HCT116 (cell line): ENCODE measurements at regions not wholly inside any gene's neighbourhood (a gene's known extent, or its start where the extent isn't known, plus 50 kb on each side); places are given as distances from the start of the nearest gene placed in this dataset.

ENCODE experiments used
- ATAC-seq: fragments of 200-7000 bp; cut with Tn5 transposase; 2 replicates; pipeline ENCODE4 v1.9.1; 2020; ENCODE audit warnings: mild to moderate bottlenecking, moderate library complexity
- BruUV-seq: library from RNA; stranded (reverse); fragments of 400-500 nt; replicated peaks from 2 replicates; lab custom pipeline; 2021; lab: Mats Ljungman, UMichigan
- CTCF ChIA-PET: fragments of 300-600 bp; sonication (Branson Sonifier 250); formaldehyde crosslinking; loops from one replicate; lab custom pipeline; 2021; ENCODE audit warnings: antibody characterized with exemption; lab: Charles Lee
- POLR2A ChIA-PET: fragments of 300-600, 350-600 bp; sonication (Branson Sonifier 250); formaldehyde crosslinking; loops from one replicate; lab custom pipeline; 2021; ENCODE audit warnings: antibody characterized with exemption; lab: Charles Lee
- RAD21 ChIA-PET, 2 experiments: fragments of 300-600 bp; sonication (Branson Sonifier 250); formaldehyde crosslinking; loops; one replicate each; lab custom pipeline; 2023; ENCODE audit warnings: low total read pairs in 2 of 2; ENCODE audit not compliant: uncharacterized antibody in 2 of 2, unreplicated experiment in 2 of 2, low non-redundant PET in 1 of 2; lab: Charles Lee
- DNase-seq: peaks from one replicate; pipeline ENCODE4 v3.0.0-alpha.2; 2010; ENCODE audit warnings: low read depth, low spot score
- H2AFZ ChIP-seq: fragments of 200-600 bp; shearing (Covaris generic), sonication (generic); 2 replicates; pipeline ENCODE4 v1.6.1; 2017; ENCODE audit warnings: low read depth, mixed run types, mixed read lengths, antibody characterized with exemption, low read length; ENCODE audit not compliant: poor library complexity, severe bottlenecking
- H3K27ac ChIP-seq: 2 replicates; pipeline ENCODE4 v1.5.1; 2012; ENCODE audit warnings: low read depth, low read length
- H3K27me3 ChIP-seq: fragments of 200-600 bp; sonication (generic); 2 replicates; pipeline ENCODE4 v1.6.1; 2016; ENCODE audit warnings: mixed run types, low read length, mixed read lengths; ENCODE audit not compliant: insufficient read depth
- H3K36me3 ChIP-seq, 2 experiments: fragments of 200-500 bp in 1 of 2; fragments of 200-600 bp in 1 of 2; sonication (Bioruptor generic) in 1 of 2; sonication (generic) in 1 of 2; 2 replicates each; pipeline versions ENCODE4 v1.5.1 to v1.6.1; 2014 to 2016; ENCODE audit warnings: low read length in 2 of 2, inconsistent platforms in 1 of 2, mixed read lengths in 1 of 2, mixed run types in 1 of 2; ENCODE audit not compliant: insufficient read depth in 2 of 2, control insufficient read depth in 1 of 2
- H3K4me1 ChIP-seq, 2 experiments: fragments of 200-600 bp in 1 of 2; sonication (generic) in 1 of 2; 2 replicates each; pipeline versions ENCODE4 v1.5.1 to v1.6.1; 2012 to 2017; ENCODE audit warnings: low read length in 2 of 2, inconsistent platforms in 1 of 2, mild to moderate bottlenecking in 1 of 2, mixed read lengths in 1 of 2, mixed run types in 1 of 2, moderate library complexity in 1 of 2; ENCODE audit not compliant: insufficient read depth in 2 of 2, control insufficient read depth in 1 of 2
- H3K4me2 ChIP-seq: fragments of 200-600 bp; sonication (generic); 2 replicates; pipeline ENCODE4 v1.6.1; 2017; ENCODE audit warnings: mixed run types, low read length, mixed read lengths
- H3K4me3 ChIP-seq, 2 experiments: fragments of 200-600 bp in 1 of 2; sonication (generic) in 1 of 2; replicated peaks in 1 of 2; 2 replicates each; pipeline ENCODE4 v1.5.1; 2011 to 2016; ENCODE audit warnings: low read length in 2 of 2, control low read depth in 1 of 2, low read depth in 1 of 2, mild to moderate bottlenecking in 1 of 2, mixed read lengths in 1 of 2, mixed run types in 1 of 2
- H3K79me2 ChIP-seq: fragments of 200-600 bp; sonication (generic); 2 replicates; pipeline ENCODE4 v1.6.1; 2017; ENCODE audit warnings: mild to moderate bottlenecking, mixed run types, low read length, moderate library complexity, mixed read lengths; ENCODE audit not compliant: insufficient read depth
- H3K9ac ChIP-seq: fragments of 200-600 bp; sonication (generic); 2 replicates; pipeline ENCODE4 v1.6.1; 2016; ENCODE audit warnings: low read length, mixed read lengths
- H3K9me2 ChIP-seq: fragments of 200-600 bp; sonication (generic), shearing (Covaris generic); 2 replicates; pipeline ENCODE4 v1.6.1; 2017; ENCODE audit warnings: mixed run types, mild to moderate bottlenecking, moderate library complexity; ENCODE audit not compliant: insufficient read depth
- H3K9me3 ChIP-seq, 2 experiments: fragments of 200-500 bp in 1 of 2; fragments of 200-600 bp in 1 of 2; sonication (Bioruptor generic) in 1 of 2; sonication (generic) in 1 of 2; 2 replicates each; pipeline ENCODE4 v1.6.1; 2014 to 2017; ENCODE audit warnings: low read length in 2 of 2, mixed read lengths in 2 of 2, inconsistent platforms in 1 of 2, low read depth in 1 of 2, mild to moderate bottlenecking in 1 of 2, mixed run types in 1 of 2, moderate library complexity in 1 of 2; ENCODE audit not compliant: control insufficient read depth in 1 of 2, insufficient read depth in 1 of 2
- H4K20me1 ChIP-seq: fragments of 200-600 bp; sonication (generic), shearing (Covaris generic); 2 replicates; pipeline ENCODE4 v1.6.1; 2017; ENCODE audit warnings: mixed run types, mild to moderate bottlenecking, moderate library complexity; ENCODE audit not compliant: insufficient read depth
- CBX3 ChIP-seq: IDR thresholded peaks from 2 replicates; pipeline ENCODE4 v1.6.1; 2012; ENCODE audit warnings: low read depth
- CEBPB ChIP-seq: IDR thresholded peaks from 2 replicates; pipeline ENCODE4 v1.6.1; 2012; ENCODE audit warnings: low read depth
- EGR1 ChIP-seq: IDR thresholded peaks from 2 replicates; pipeline ENCODE4 v1.6.1; 2012; ENCODE audit warnings: low read depth
- FOSL1 ChIP-seq: IDR thresholded peaks from 2 replicates; pipeline ENCODE4 v1.6.1; 2012; ENCODE audit warnings: low read depth
- JUND ChIP-seq: IDR thresholded peaks from 2 replicates; pipeline ENCODE4 v1.6.1; 2012
- POLR2A ChIP-seq: IDR thresholded peaks from 2 replicates; pipeline ENCODE4 v1.7.0; 2011; ENCODE audit warnings: borderline replicate concordance; ENCODE audit not compliant: insufficient read depth, insufficient read length; ENCODE audit errors: extremely low read depth
- POLR2AphosphoS5 ChIP-seq: IDR thresholded peaks from 2 replicates; pipeline ENCODE4 v1.6.1; 2011; ENCODE audit warnings: mild to moderate bottlenecking, low read depth, low read length, moderate library complexity
- RAD21 ChIP-seq: IDR thresholded peaks from 2 replicates; pipeline ENCODE4 v1.6.1; 2012; ENCODE audit warnings: low read depth, mild to moderate bottlenecking
- SRF ChIP-seq: IDR thresholded peaks from 2 replicates; pipeline ENCODE4 v1.6.1; 2012; ENCODE audit warnings: low read depth
- TCF7L2 ChIP-seq: IDR thresholded peaks from 2 replicates; pipeline ENCODE4 v1.7.0; 2011; ENCODE audit warnings: borderline replicate concordance, inconsistent platforms; ENCODE audit not compliant: insufficient read depth, insufficient read length; ENCODE audit errors: extremely low read depth
- YY1 ChIP-seq: IDR thresholded peaks from 2 replicates; pipeline ENCODE4 v1.6.1; 2011; ENCODE audit warnings: low read length, low read depth, moderate library complexity, mild to moderate bottlenecking; ENCODE audit not compliant: insufficient replicate concordance; ENCODE audit errors: extremely low read depth
- ZBTB33 ChIP-seq: IDR thresholded peaks from 2 replicates; pipeline ENCODE4 v1.6.1; 2011; ENCODE audit warnings: mild to moderate bottlenecking, low read length, moderate library complexity; ENCODE audit not compliant: insufficient replicate concordance; ENCODE audit errors: extremely low read depth
- ZFX ChIP-seq: fragments of 450-650 bp; IDR thresholded peaks from 2 replicates; pipeline ENCODE4 v1.6.1; 2017
- ZNF274 ChIP-seq: fragments of 200-500 bp; sonication (Bioruptor generic); IDR thresholded peaks from 2 replicates; pipeline ENCODE4 v1.6.1; 2014; ENCODE audit warnings: mild to moderate bottlenecking, low read depth, low read length, inconsistent platforms
- intact Hi-C: fragments of 100-400 bp; cut with micrococcal nuclease; formaldehyde crosslinking; loops from 2 replicates; pipeline ENCODE4 v1.10.0; 2022
- TF ChIP-seq, protein P1 (sequence below): IDR thresholded peaks from 2 replicates; pipeline ENCODE4 v1.6.1; 2012; ENCODE audit warnings: low read depth

- no peak overlapping the region for H3K4me2 ChIP-seq
- no peaks in the 10 kb centered on the region for H3K27me3 ChIP-seq
- no TSS peak for BruUV-seq
- no peaks in the 10 kb centered on the region for H3K36me3 ChIP-seq
- intact Hi-C loops, result no loop called here
- POLR2A ChIA-PET, result no interaction called here
- no peak for ATAC-seq
- H3K9me2 ChIP-seq, result no peaks in the 10 kb centered on the region
- H3K27ac ChIP-seq, result no peak overlapping the region
- no peaks in the 10 kb centered on the region for H4K20me1 ChIP-seq
- no peak overlapping the region for H2AFZ ChIP-seq
- RAD21 ChIA-PET, result no interaction called here
- H3K9me3 ChIP-seq, result no peaks in the 10 kb centered on the region
- H3K79me2 ChIP-seq, result no peaks in the 10 kb centered on the region
- CTCF ChIA-PET, result no interaction called here
- no peak for TF ChIP-seq ZFX
- TF ChIP-seq POLR2AphosphoS5, result no peak
- TF ChIP-seq YY1, result no peak
- TF ChIP-seq EGR1, result no peak
- TF ChIP-seq CBX3, result no peak
- no peak for TF ChIP-seq ZBTB33
- TF ChIP-seq JUND, result no peak
- TF ChIP-seq SRF, result no peak
- TF ChIP-seq CEBPB, result no peak
- no peak for TF ChIP-seq POLR2A
- no peak for TF ChIP-seq ZNF274
- no peak for TF ChIP-seq RAD21
- TF ChIP-seq TCF7L2, result no peak
- TF ChIP-seq FOSL1, result no peak
- TF ChIP-seq, protein P1, sequence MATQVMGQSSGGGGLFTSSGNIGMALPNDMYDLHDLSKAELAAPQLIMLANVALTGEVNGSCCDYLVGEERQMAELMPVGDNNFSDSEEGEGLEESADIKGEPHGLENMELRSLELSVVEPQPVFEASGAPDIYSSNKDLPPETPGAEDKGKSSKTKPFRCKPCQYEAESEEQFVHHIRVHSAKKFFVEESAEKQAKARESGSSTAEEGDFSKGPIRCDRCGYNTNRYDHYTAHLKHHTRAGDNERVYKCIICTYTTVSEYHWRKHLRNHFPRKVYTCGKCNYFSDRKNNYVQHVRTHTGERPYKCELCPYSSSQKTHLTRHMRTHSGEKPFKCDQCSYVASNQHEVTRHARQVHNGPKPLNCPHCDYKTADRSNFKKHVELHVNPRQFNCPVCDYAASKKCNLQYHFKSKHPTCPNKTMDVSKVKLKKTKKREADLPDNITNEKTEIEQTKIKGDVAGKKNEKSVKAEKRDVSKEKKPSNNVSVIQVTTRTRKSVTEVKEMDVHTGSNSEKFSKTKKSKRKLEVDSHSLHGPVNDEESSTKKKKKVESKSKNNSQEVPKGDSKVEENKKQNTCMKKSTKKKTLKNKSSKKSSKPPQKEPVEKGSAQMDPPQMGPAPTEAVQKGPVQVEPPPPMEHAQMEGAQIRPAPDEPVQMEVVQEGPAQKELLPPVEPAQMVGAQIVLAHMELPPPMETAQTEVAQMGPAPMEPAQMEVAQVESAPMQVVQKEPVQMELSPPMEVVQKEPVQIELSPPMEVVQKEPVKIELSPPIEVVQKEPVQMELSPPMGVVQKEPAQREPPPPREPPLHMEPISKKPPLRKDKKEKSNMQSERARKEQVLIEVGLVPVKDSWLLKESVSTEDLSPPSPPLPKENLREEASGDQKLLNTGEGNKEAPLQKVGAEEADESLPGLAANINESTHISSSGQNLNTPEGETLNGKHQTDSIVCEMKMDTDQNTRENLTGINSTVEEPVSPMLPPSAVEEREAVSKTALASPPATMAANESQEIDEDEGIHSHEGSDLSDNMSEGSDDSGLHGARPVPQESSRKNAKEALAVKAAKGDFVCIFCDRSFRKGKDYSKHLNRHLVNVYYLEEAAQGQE, result no peak
- TF ChIP-seq, all 23 proteins: peak for 0
- H3K4me3 ChIP-seq, result no peak overlapping the region
- no peak for DNase-seq
- no peaks in the 10 kb centered on the region for H3K4me1 ChIP-seq
- no peak overlapping the region for H3K9ac ChIP-seq
Measured at GRCh38 chr4:104919406-104919805, 227.3 kb upstream of the TET2 start.
